A549 (cell line): ENCODE measurements at regions not wholly inside any gene's neighbourhood (a gene's known extent, or its start where the extent isn't known, plus 50 kb on each side); places are given as distances from the start of the nearest gene placed in this dataset.

Experiments
- ATAC-seq, 2 experiments: fragments of 200-7000 bp in 1 of 2; fragments of >200 bp in 1 of 2; cut with Nextera tagmentation in 1 of 2; cut with Tn5 transposase in 1 of 2; 3 replicates each; pipeline versions ENCODE4 v1.8.0 to v1.9.1; 2018 to 2020; ENCODE audit warnings: mild to moderate bottlenecking in 1 of 2, moderate library complexity in 1 of 2
- CTCF ChIA-PET: fragments of 300-600 bp; sonication (Branson Sonifier 250); formaldehyde crosslinking; extraction: SDS; loops from one replicate; lab custom pipeline; 2021; ENCODE audit warnings: antibody characterized with exemption, inconsistent platforms; lab: Yijun Ruan, JAX
- POLR2A ChIA-PET: fragments of 350-600 bp; formaldehyde crosslinking; extraction: SDS; loops from one replicate; lab custom pipeline; 2021; ENCODE audit warnings: antibody characterized with exemption, inconsistent platforms; lab: Yijun Ruan, JAX
- DNase-seq, 2 experiments: peaks; one replicate each; pipeline versions ENCODE4 v3.0.0 to v3.0.0-alpha.2; 2011 to 2016; ENCODE audit warnings: low read depth in 1 of 2, low spot score in 1 of 2
- FAIRE-seq: peaks from 2 replicates; lab custom pipeline; 2011; peaks lifted over from hg19 to GRCh38; lab: Jason Lieb, UNC
- H3K27ac ChIP-seq, 2 experiments: fragments of >200 bp; sonication (Bioruptor Twin); formaldehyde crosslinking; 3 replicates each; pipeline ENCODE4 v1.5.1; 2016 to 2017
- H3K4me1 ChIP-seq: fragments of >200 bp; sonication (Bioruptor Twin); formaldehyde crosslinking; 3 replicates; pipeline ENCODE4 v1.6.1; 2016
- H3K4me2 ChIP-seq: fragments of >200 bp; sonication (Bioruptor Twin); formaldehyde crosslinking; 3 replicates; pipeline ENCODE4 v1.6.1; 2016
- H3K4me3 ChIP-seq: fragments of >200 bp; sonication (Bioruptor Twin); formaldehyde crosslinking; 3 replicates; pipeline ENCODE4 v1.5.1; 2016
- H3K9me3 ChIP-seq: fragments of >200 bp; sonication (Bioruptor Twin); formaldehyde crosslinking; 3 replicates; pipeline ENCODE4 v1.6.1; 2016
- CBX2 ChIP-seq: fragments of 200-600 bp; sonication (generic); IDR thresholded peaks from 2 replicates; pipeline ENCODE4 v1.6.1; 2016; ENCODE audit warnings: low read depth, mild to moderate bottlenecking, borderline replicate concordance
- CEBPB ChIP-seq, 2 experiments: fragments of >200 bp in 1 of 2; sonication (Bioruptor Twin) in 1 of 2; formaldehyde crosslinking in 1 of 2; IDR thresholded peaks; 2 replicates each; pipeline ENCODE4 v1.6.1; 2012 to 2016
- CHD2 ChIP-seq: fragments of 150-350 bp; IDR thresholded peaks from 2 replicates; pipeline ENCODE4 v1.6.1; 2014; ENCODE audit warnings: low read length; ENCODE audit not compliant: partially characterized antibody
- CHD4 ChIP-seq: fragments of 200-600 bp; sonication (generic); IDR thresholded peaks from 2 replicates; pipeline ENCODE4 v1.6.1; 2016; ENCODE audit warnings: antibody characterized with exemption, mild to moderate bottlenecking, borderline replicate concordance
- EHMT2 ChIP-seq: fragments of 200-600 bp; sonication (generic); IDR thresholded peaks from 2 replicates; pipeline ENCODE4 v1.6.1; 2016; ENCODE audit warnings: antibody characterized with exemption, low read depth, mild to moderate bottlenecking, moderate library complexity
- FOSL2 ChIP-seq, 2 experiments: fragments of 450-650 bp in 1 of 2; fragments of >200 bp in 1 of 2; sonication (Bioruptor Twin) in 1 of 2; formaldehyde crosslinking; IDR thresholded peaks; 2 replicates each; pipeline versions ENCODE4 v1.5.0 to v1.6.1; 2016 to 2020; ENCODE audit warnings: mild to moderate bottlenecking in 1 of 2, moderate library complexity in 1 of 2
- FOXS1 ChIP-seq: fragments of 250-450 bp; sonication (Bioruptor Pico); IDR thresholded peaks from 2 replicates; pipeline ENCODE4 v1.5.0; 2020; ENCODE audit warnings: mild to moderate bottlenecking, moderate library complexity
- HOXA7 ChIP-seq: fragments of 250-450 bp; sonication (Bioruptor Pico); IDR thresholded peaks from 2 replicates; pipeline ENCODE4 v1.5.0; 2020; ENCODE audit warnings: mild to moderate bottlenecking, moderate library complexity
- HOXB13 ChIP-seq: fragments of 250-450 bp; sonication (Bioruptor Pico); IDR thresholded peaks from 2 replicates; pipeline ENCODE4 v1.5.0; 2020; ENCODE audit warnings: low read depth, mild to moderate bottlenecking, moderate library complexity
- MAFK ChIP-seq: fragments of 450-650 bp; IDR thresholded peaks from 2 replicates; pipeline ENCODE4 v1.6.1; 2014; ENCODE audit not compliant: partially characterized antibody
- MAX ChIP-seq: IDR thresholded peaks from 2 replicates; pipeline ENCODE4 v1.6.1; 2012
- MAZ ChIP-seq: fragments of 150-350 bp; IDR thresholded peaks from 2 replicates; pipeline ENCODE4 v1.6.1; 2014; ENCODE audit warnings: antibody characterized with exemption, low read depth, low read length, borderline replicate concordance
- MYC ChIP-seq: IDR thresholded peaks from 2 replicates; pipeline ENCODE4 v1.6.1; 2012; ENCODE audit warnings: mild to moderate bottlenecking, inconsistent platforms, low read length, improper control_type of control experiment, borderline replicate concordance
- NFE2L2 ChIP-seq: fragments of 150-350 bp; conservative IDR thresholded peaks from 2 replicates; pipeline ENCODE4 v1.6.1; 2014; ENCODE audit warnings: low read length
- NPAS2 ChIP-seq: fragments of 250-450 bp; sonication (Bioruptor Pico); IDR thresholded peaks from 2 replicates; pipeline ENCODE4 v1.8.0; 2022; ENCODE audit warnings: mild to moderate bottlenecking, moderate library complexity, borderline replicate concordance
- POLR2A ChIP-seq: IDR thresholded peaks from 2 replicates; pipeline ENCODE4 v1.6.1; 2012; ENCODE audit warnings: mild to moderate bottlenecking, low read length
- POLR2AphosphoS2 ChIP-seq: conservative IDR thresholded peaks from 2 replicates; pipeline ENCODE4 v1.6.1; 2012; ENCODE audit warnings: low read length, improper control_type of control experiment, inconsistent platforms
- RAD21 ChIP-seq, 2 experiments: fragments of >200 bp in 1 of 2; sonication (Bioruptor Twin) in 1 of 2; formaldehyde crosslinking in 1 of 2; IDR thresholded peaks in 1 of 2; conservative IDR thresholded peaks in 1 of 2; 2 replicates in 1 of 2; 3 replicates in 1 of 2; pipeline ENCODE4 v1.6.1; 2012 to 2018; ENCODE audit warnings: inconsistent platforms in 1 of 2
- RARB ChIP-seq: fragments of 250-450 bp; sonication (Bioruptor Pico); IDR thresholded peaks from 2 replicates; pipeline ENCODE4 v1.8.0; 2021; ENCODE audit warnings: mild to moderate bottlenecking, moderate library complexity
- RCOR1 ChIP-seq: fragments of 150-350 bp; IDR thresholded peaks from 2 replicates; pipeline ENCODE4 v1.6.1; 2014; ENCODE audit warnings: antibody characterized with exemption, low read length, low read depth
- RNF2 ChIP-seq: fragments of 200-600 bp; sonication (generic); IDR thresholded peaks from 2 replicates; pipeline ENCODE4 v1.6.1; 2016; ENCODE audit warnings: low read depth, mild to moderate bottlenecking, antibody characterized with exemption, moderate library complexity, borderline replicate concordance
- SMC3 ChIP-seq: fragments of >200 bp; sonication (Bioruptor Twin); formaldehyde crosslinking; IDR thresholded peaks from 3 replicates; pipeline ENCODE4 v1.6.1; 2018; ENCODE audit warnings: inconsistent platforms
- SREBF2 ChIP-seq: fragments of 450-650 bp; IDR thresholded peaks from 2 replicates; pipeline ENCODE4 v1.6.1; 2014; ENCODE audit warnings: mild to moderate bottlenecking, moderate library complexity
- TFCP2L1 ChIP-seq: fragments of 250-450 bp; sonication (Bioruptor Pico); IDR thresholded peaks from 2 replicates; pipeline ENCODE4 v1.5.0; 2021; ENCODE audit warnings: mild to moderate bottlenecking
- ZFP36 ChIP-seq: fragments of 450-650 bp; IDR thresholded peaks from 2 replicates; pipeline ENCODE4 v1.6.1; 2014; ENCODE audit warnings: borderline replicate concordance; ENCODE audit not compliant: partially characterized antibody
- WGBS: methylation state at CpG from one replicate; pipeline ENCODE4 v1.1.6; 2017; ENCODE audit errors: missing lambda C conversion rate; 5-methylcytosine and 5-hydroxymethylcytosine counted together
- TF ChIP-seq, protein P1 (sequence below): fragments of >200 bp; sonication (Bioruptor Twin); formaldehyde crosslinking; IDR thresholded peaks from 3 replicates; pipeline ENCODE4 v1.5.1; 2016
- TF ChIP-seq, protein P2 (sequence below): fragments of >200 bp; sonication (Bioruptor Twin); formaldehyde crosslinking; IDR thresholded peaks from 2 replicates; pipeline ENCODE4 v1.6.1; 2016

DNA sequence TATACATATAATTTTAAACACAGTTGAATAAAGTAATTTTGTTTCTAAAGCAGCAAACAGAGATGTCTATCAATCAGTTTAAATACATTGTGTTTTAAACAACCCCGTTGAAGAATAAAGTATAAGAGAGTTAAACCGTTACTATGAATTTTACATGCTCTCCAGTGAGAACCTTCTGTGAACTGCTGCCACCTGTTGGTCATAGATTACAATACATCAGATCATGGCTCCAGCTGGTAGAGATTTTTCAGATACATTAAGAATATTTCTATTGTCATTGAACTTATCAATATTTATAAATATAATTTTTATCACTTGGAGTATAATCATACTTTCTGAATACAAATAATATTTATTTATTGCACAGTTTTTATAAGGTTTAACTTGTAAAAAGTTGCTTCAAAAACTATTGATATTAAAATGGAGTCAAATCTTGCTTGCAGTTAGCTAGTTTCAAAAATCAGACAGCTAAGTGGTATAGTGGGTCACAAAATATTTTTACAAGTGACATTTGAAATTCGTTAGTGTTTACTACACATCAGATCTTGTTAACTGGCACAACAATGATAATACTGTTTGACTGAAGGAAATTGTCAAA is 561.2 kb upstream of the PHF14 start:
- WGBS: 2% methylated on average over 3 of the region's 3 CpGs
- H3K4me3 ChIP-seq: no peak overlapping the region
- no peak overlapping the region for H3K4me2 ChIP-seq
- no peak for FAIRE-seq
- no peak overlapping the region for H3K27ac ChIP-seq
- CTCF ChIA-PET: interaction anchor here (0.7 to 0.9 kb wide), 4 partner anchors 1382 to 1993 kb away, joined by 3 read pairs; no protein-coding TSS in a partner anchor
- no peaks in the 10 kb centered on the region for H3K9me3 ChIP-seq
- POLR2A ChIA-PET: no interaction called here
- ATAC-seq: peak in 1 of 2 experiments; percentile 71; a peak in 2 of 6 replicates
- DNase-seq: peak; percentile 3 to 41
- no peaks in the 10 kb centered on the region for H3K4me1 ChIP-seq
- no peak for TF ChIP-seq FOSL2 (IDR thresholded peaks at IDR 0.05)
- no peak for TF ChIP-seq FOSL2 (CRISPR knock-in tag; IDR thresholded peaks at IDR 0.05)
- TF ChIP-seq, protein P1, sequence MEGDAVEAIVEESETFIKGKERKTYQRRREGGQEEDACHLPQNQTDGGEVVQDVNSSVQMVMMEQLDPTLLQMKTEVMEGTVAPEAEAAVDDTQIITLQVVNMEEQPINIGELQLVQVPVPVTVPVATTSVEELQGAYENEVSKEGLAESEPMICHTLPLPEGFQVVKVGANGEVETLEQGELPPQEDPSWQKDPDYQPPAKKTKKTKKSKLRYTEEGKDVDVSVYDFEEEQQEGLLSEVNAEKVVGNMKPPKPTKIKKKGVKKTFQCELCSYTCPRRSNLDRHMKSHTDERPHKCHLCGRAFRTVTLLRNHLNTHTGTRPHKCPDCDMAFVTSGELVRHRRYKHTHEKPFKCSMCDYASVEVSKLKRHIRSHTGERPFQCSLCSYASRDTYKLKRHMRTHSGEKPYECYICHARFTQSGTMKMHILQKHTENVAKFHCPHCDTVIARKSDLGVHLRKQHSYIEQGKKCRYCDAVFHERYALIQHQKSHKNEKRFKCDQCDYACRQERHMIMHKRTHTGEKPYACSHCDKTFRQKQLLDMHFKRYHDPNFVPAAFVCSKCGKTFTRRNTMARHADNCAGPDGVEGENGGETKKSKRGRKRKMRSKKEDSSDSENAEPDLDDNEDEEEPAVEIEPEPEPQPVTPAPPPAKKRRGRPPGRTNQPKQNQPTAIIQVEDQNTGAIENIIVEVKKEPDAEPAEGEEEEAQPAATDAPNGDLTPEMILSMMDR: peak; percentile 51
- TF ChIP-seq RAD21 (conservative IDR thresholded peaks at IDR 0.05 in 1 of 2, IDR thresholded peaks at IDR 0.05 in 1 of 2): peak; percentile 54 to 59
- no peak for TF ChIP-seq NFE2L2
- no peak for TF ChIP-seq MYC
- no peak for TF ChIP-seq FOXS1
- TF ChIP-seq SMC3: peak; percentile 40; the same call in 2 of the 3 replicates

DNA sequence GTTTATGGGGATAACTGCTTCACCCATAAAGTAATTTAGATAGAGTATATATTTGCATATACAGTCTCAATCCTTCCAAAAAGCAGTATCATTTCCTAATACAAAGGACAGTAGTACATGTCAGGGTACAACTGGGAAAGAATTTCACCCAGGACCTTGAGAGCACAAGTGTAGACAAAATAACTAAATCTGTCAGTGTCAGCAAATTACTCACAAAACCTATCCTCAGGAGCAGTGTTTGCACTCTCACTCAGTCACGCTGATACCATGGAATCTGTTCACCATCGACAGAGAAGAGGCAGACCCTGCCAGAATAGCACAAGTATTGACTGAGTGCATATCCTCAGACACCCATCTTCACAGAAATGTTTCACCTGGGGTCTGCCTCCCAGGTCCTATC is 554.7 kb upstream of the PHF14 start:
- Histone ChIP-seq H3K4me3 (no peak overlapping the region), H3K27ac (no peak overlapping the region), H3K4me2 (no peak overlapping the region), H3K4me1 (no peaks in the 10 kb centered on the region), H3K9me3 (no peaks in the 10 kb centered on the region)
- FAIRE-seq (no peak), DNase-seq (no peak), ATAC-seq (no peak)
- ChIA-PET POLR2A (no interaction called here), CTCF (no interaction called here)
- TF ChIP-seq FOSL2 (IDR thresholded peaks at IDR 0.05) (no peak), FOSL2 (CRISPR knock-in tag; IDR thresholded peaks at IDR 0.05) (no peak), MAFK (peak; percentile 85)
- WGBS: 3% methylated on average over 2 of the region's 2 CpGs

- POLR2A ChIA-PET: no interaction called here
Measured at GRCh38 chr7:10429031-10429430, 544.6 kb upstream of the PHF14 start.

DNA sequence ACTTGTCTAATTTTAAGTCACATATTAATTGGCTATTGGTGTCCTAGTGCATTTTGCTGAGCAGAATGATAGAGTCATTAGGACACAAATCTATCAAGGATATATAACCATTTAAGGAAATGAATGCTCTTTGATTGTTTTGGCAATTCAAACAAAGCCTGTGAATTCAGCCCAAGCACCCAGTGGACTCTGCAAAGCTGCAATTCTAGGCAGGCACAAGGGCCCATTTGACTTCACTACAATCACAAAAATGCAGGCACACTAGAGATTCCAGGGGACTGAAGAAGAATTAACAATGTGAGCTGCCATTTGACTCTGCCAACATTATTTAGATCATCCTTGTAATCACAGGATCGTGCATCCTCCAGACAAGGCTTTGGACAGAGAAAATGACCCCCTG is 544.2 kb upstream of the PHF14 start:
- no peak overlapping the region for H3K4me3 ChIP-seq
- no peaks in the 10 kb centered on the region for H3K4me1 ChIP-seq
- POLR2A ChIA-PET: no interaction called here
- H3K9me3 ChIP-seq: no peaks in the 10 kb centered on the region
- 5% methylated on average over 1 of the region's 1 CpG for WGBS
- no peak overlapping the region for H3K27ac ChIP-seq
- CTCF ChIA-PET: no interaction called here
- TF ChIP-seq ZFP36: no peak
- TF ChIP-seq CBX2: no peak
- no peak for TF ChIP-seq POLR2AphosphoS2
- no peak for TF ChIP-seq MAX
- TF ChIP-seq, all 56 proteins: peak for 0
- DNase-seq (no peak), ATAC-seq (no peak), FAIRE-seq (no peak)
- H3K4me2 ChIP-seq: no peak overlapping the region

More at GRCh38 chr7:10429031-10429430, 544.6 kb upstream of the PHF14 start:
- 4% methylated on average over 2 of the region's 2 CpGs for WGBS
- CTCF ChIA-PET: no interaction called here
- Histone ChIP-seq H3K4me3 (no peak overlapping the region), H3K27ac (no peak overlapping the region), H3K9me3 (no peaks in the 10 kb centered on the region), H3K4me2 (no peak overlapping the region), H3K4me1 (no peaks in the 10 kb centered on the region)
- ATAC-seq (no peak), DNase-seq (no peak), FAIRE-seq (no peak)
- TF ChIP-seq HOXB13: no peak
- TF ChIP-seq SREBF2: no peak
- TF ChIP-seq HOXA7 (CRISPR knock-in tag): no peak

GRCh38 chr7:10436302-10436701 is 537.4 kb upstream of the PHF14 start:
- 11% methylated on average over 2 of the region's 2 CpGs for WGBS
- POLR2A ChIA-PET: no interaction called here
- TF ChIP-seq NPAS2 (CRISPR knock-in tag) (no peak), MAZ (no peak), MAX (no peak), MYC (no peak), RARB (CRISPR knock-in tag) (no peak), RNF2 (no peak), CHD4 (no peak), CEBPB (IDR thresholded peaks at IDR 0.05) (no peak), CHD2 (no peak), TFCP2L1 (CRISPR knock-in tag) (no peak), POLR2A (no peak), RCOR1 (no peak), EHMT2 (no peak)
- TF ChIP-seq, protein P2, sequence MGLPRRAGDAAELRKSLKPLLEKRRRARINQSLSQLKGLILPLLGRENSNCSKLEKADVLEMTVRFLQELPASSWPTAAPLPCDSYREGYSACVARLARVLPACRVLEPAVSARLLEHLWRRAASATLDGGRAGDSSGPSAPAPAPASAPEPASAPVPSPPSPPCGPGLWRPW: no peak

More at GRCh38 chr7:10436302-10436701, 537.4 kb upstream of the PHF14 start:
- DNase-seq (no peak), ATAC-seq (no peak), FAIRE-seq (no peak)
- CTCF ChIA-PET: no interaction called here
- no peak overlapping the region for H3K4me3 ChIP-seq
- no peak overlapping the region for H3K4me2 ChIP-seq
- no peak overlapping the region for H3K27ac ChIP-seq
- no peaks in the 10 kb centered on the region for H3K9me3 ChIP-seq
- no peaks in the 10 kb centered on the region for H3K4me1 ChIP-seq
